K562 (cell line): ENCODE measurements at regions not wholly inside any gene's neighbourhood (a gene's known extent, or its start where the extent isn't known, plus 50 kb on each side); places are given as distances from the start of the nearest gene placed in this dataset.

Experiments used
- ATAC-seq: fragments of 200-7000 bp; cut with Tn5 transposase; 3 replicates; pipeline ENCODE4 v1.9.1; 2020; ENCODE audit warnings: moderate library complexity
- BruUV-seq: library from RNA; stranded (reverse); fragments of 400-500 nt; replicated peaks from 2 replicates; lab custom pipeline; 2021; lab: Mats Ljungman, UMichigan
- CTCF ChIA-PET: fragments of 300-600 bp; formaldehyde crosslinking; extraction: SDS; loops from one replicate; lab custom pipeline; 2021; ENCODE audit warnings: low intra/inter-chr PET ratio; lab: Yijun Ruan, JAX
- POLR2A ChIA-PET: fragments of 300-600, 350-650 bp; sonication (Branson Sonifier 250); formaldehyde crosslinking; extraction: SDS; loops from one replicate; lab custom pipeline; 2021; ENCODE audit warnings: antibody characterized with exemption, inconsistent platforms; lab: Yijun Ruan, JAX
- DNase-seq, 4 experiments: peaks; one replicate each; pipeline versions ENCODE4 v3.0.0 to v3.0.0-alpha.2; 2011 to 2018; ENCODE audit warnings: low spot score in 3 of 4, mixed read lengths in 3 of 4; ENCODE audit errors: extremely low read depth in 1 of 4
- FAIRE-seq: peaks from 2 replicates; lab custom pipeline; 2011; peaks lifted over from hg19 to GRCh38; lab: Jason Lieb, UNC
- H2AFZ ChIP-seq: 2 replicates; pipeline ENCODE4 v1.6.0; 2011; ENCODE audit warnings: low read depth, low read length, control low read depth, inconsistent platforms
- H3K27ac ChIP-seq: fragments of 200-600 bp; 3 replicates; pipeline ENCODE4 v1.8.0; 2011; ENCODE audit warnings: low read depth, mild to moderate bottlenecking, control low read depth, inconsistent platforms, low read length, moderate library complexity, mixed read lengths; ENCODE audit errors: extremely low read depth
- H3K27me3 ChIP-seq, 2 experiments: fragments of 300-600 bp in 1 of 2; 2 replicates in 1 of 2; 3 replicates in 1 of 2; pipeline versions ENCODE4 v1.6.0 to v1.8.0; 2011; ENCODE audit warnings: inconsistent platforms in 2 of 2, low read length in 2 of 2, mild to moderate bottlenecking in 1 of 2, mixed read lengths in 1 of 2, moderate library complexity in 1 of 2; ENCODE audit not compliant: control insufficient read depth in 2 of 2, insufficient read depth in 2 of 2
- H3K36me3 ChIP-seq: fragments of 300-600 bp; 3 replicates; pipeline ENCODE4 v1.8.0; 2011; ENCODE audit warnings: mild to moderate bottlenecking, low read length, inconsistent platforms; ENCODE audit not compliant: control insufficient read depth, insufficient read depth
- H3K4me1 ChIP-seq, 2 experiments: fragments of 200-600 bp in 1 of 2; replicated peaks in 1 of 2; 2 replicates in 1 of 2; 3 replicates in 1 of 2; pipeline versions ENCODE4 v1.5.1 to v1.8.0; 2011; ENCODE audit warnings: inconsistent platforms in 2 of 2, low read length in 2 of 2, mild to moderate bottlenecking in 1 of 2, mixed read lengths in 1 of 2, moderate library complexity in 1 of 2; ENCODE audit not compliant: control insufficient read depth in 2 of 2, insufficient read depth in 2 of 2
- H3K4me2 ChIP-seq: 2 replicates; pipeline ENCODE4 v1.6.1; 2011; ENCODE audit warnings: low read length, control low read depth, inconsistent platforms, mixed read lengths; ENCODE audit not compliant: insufficient read depth
- H3K4me3 ChIP-seq: fragments of 200-600 bp; sonication (generic), shearing (Covaris generic); 2 replicates; pipeline ENCODE4 v1.5.1; 2016; ENCODE audit warnings: control low read depth, inconsistent platforms
- H3K79me2 ChIP-seq: fragments of 200-600 bp; 3 replicates; pipeline ENCODE4 v1.8.0; 2011; ENCODE audit warnings: low read length, inconsistent platforms; ENCODE audit not compliant: control insufficient read depth, insufficient read depth
- H3K9ac ChIP-seq, 2 experiments: 2 replicates each; pipeline versions ENCODE4 v1.6.0 to v1.6.1; 2011; ENCODE audit warnings: low read depth in 2 of 2, low read length in 2 of 2, control low read depth in 1 of 2, inconsistent platforms in 1 of 2, mild to moderate bottlenecking in 1 of 2, mixed read lengths in 1 of 2; ENCODE audit not compliant: insufficient read depth in 1 of 2
- H3K9me1 ChIP-seq: one replicate; pipeline ENCODE4 v1.6.0; 2011; ENCODE audit warnings: inconsistent platforms, mild to moderate bottlenecking, low read length, moderate library complexity; ENCODE audit not compliant: control insufficient read depth, insufficient read depth
- H3K9me3 ChIP-seq: replicated peaks from 2 replicates; pipeline ENCODE4 v1.5.1; 2011; ENCODE audit warnings: low read depth, low read length, inconsistent platforms; ENCODE audit not compliant: control insufficient read depth, insufficient read depth
- H4K20me1 ChIP-seq: replicated peaks from 2 replicates; pipeline ENCODE4 v1.6.1; 2011; ENCODE audit warnings: low read length, inconsistent platforms, mixed read lengths; ENCODE audit not compliant: control insufficient read depth, insufficient read depth
- BHLHE40 ChIP-seq: IDR thresholded peaks from 2 replicates; pipeline ENCODE4 v1.6.1; 2011; ENCODE audit warnings: low read length, improper control_type of control experiment
- CREB1 ChIP-seq, 2 experiments: sonication (generic) in 1 of 2; formaldehyde crosslinking in 1 of 2; IDR thresholded peaks; 2 replicates each; pipeline versions ENCODE4 v1.6.1 to v1.8.0; 2012 to 2022; ENCODE audit warnings: inconsistent platforms in 1 of 2, mild to moderate bottlenecking in 1 of 2, missing genetic modification reagents in 1 of 2, moderate library complexity in 1 of 2
- CTCF ChIP-seq, 3 experiments: IDR thresholded peaks in 2 of 3; conservative IDR thresholded peaks in 1 of 3; 2 replicates each; pipeline ENCODE4 v1.5.1; 2011 to 2012; ENCODE audit warnings: low read length in 3 of 3, mild to moderate bottlenecking in 3 of 3, control low read depth in 2 of 3, improper control_type of control experiment in 1 of 3, inconsistent platforms in 1 of 3, low read depth in 1 of 3, mixed read lengths in 1 of 3, moderate library complexity in 1 of 3; ENCODE audit not compliant: insufficient read depth in 2 of 3
- ESRRB ChIP-seq: fragments of 250-450 bp; sonication (Bioruptor Pico); IDR thresholded peaks from 2 replicates; pipeline ENCODE4 v1.5.0; 2020; ENCODE audit warnings: mild to moderate bottlenecking, moderate library complexity, borderline replicate concordance
- NR2F6 ChIP-seq: fragments of 450-650 bp; formaldehyde crosslinking; IDR thresholded peaks from 2 replicates; pipeline ENCODE4 v1.4.0; 2020; ENCODE audit warnings: mild to moderate bottlenecking
- PHF21A ChIP-seq: fragments of 450-650 bp; IDR thresholded peaks from 2 replicates; pipeline ENCODE4 v1.6.1; 2017; ENCODE audit warnings: low read depth, borderline replicate concordance
- RAD21 ChIP-seq, 2 experiments: fragments of 250-450 bp in 1 of 2; fragments of 450-650 bp in 1 of 2; sonication (Bioruptor Pico) in 1 of 2; formaldehyde crosslinking in 1 of 2; IDR thresholded peaks in 1 of 2; conservative IDR thresholded peaks in 1 of 2; 2 replicates each; pipeline versions ENCODE4 v1.4.0 to v1.8.0; 2020 to 2022; ENCODE audit warnings: mild to moderate bottlenecking in 2 of 2, moderate library complexity in 1 of 2
- SRF ChIP-seq, 2 experiments: fragments of 250-450, 450-650 bp in 1 of 2; sonication (Bioruptor Pico) in 1 of 2; sonication (generic) in 1 of 2; formaldehyde crosslinking; IDR thresholded peaks; 2 replicates each; pipeline versions ENCODE4 v1.5.0 to v1.5.1; 2020 to 2022; ENCODE audit warnings: mild to moderate bottlenecking in 1 of 2, missing genetic modification reagents in 1 of 2
- U2AF1 ChIP-seq: fragments of 200-400 bp; formaldehyde crosslinking; optimal IDR thresholded peaks from 2 replicates; pipeline ENCODE3; 2017; ENCODE audit warnings: mild to moderate bottlenecking, low read depth, low read length, moderate library complexity
- WGBS: fragments of 100-300 bp; shearing (Covaris generic); methylation state at CpG from one replicate; pipeline ENCODE4 v1.1.6; 2016; ENCODE audit warnings: low coverage, mixed read lengths; ENCODE audit not compliant: insufficient coverage; ENCODE audit errors: missing lambda C conversion rate; 5-methylcytosine and 5-hydroxymethylcytosine counted together
- in situ Hi-C: fragments of 300-500 bp; cut with MboI; formaldehyde crosslinking; loops from 4 replicates; pipeline ENCODE4 v1.15.0; 2018; ENCODE audit warnings: inconsistent platforms, mixed read lengths
- intact Hi-C: fragments of 100-400 bp; cut with micrococcal nuclease; formaldehyde crosslinking; loops from 2 replicates; pipeline ENCODE4 v1.14.2; 2022

GRCh38 chr1:10943991-10944730 is 68.3 kb upstream of the TARDBP start:
- Histone ChIP-seq H3K27ac (no peak overlapping the region), H3K79me2 (no peaks in the 10 kb centered on the region), H4K20me1 (peaks cover 27% of the 10 kb centered on the region), H3K9me3 (no peaks in the 10 kb centered on the region), H3K36me3 (no peaks in the 10 kb centered on the region), H3K4me1 (peaks cover 0 to 24% of the 10 kb centered on the region in 2 experiments; a peak in 4 of 5 replicates), H3K4me3 (no peak overlapping the region), H3K4me2 (no peak overlapping the region), H3K27me3 (peaks cover 56 to 86% of the 10 kb centered on the region in 2 experiments), H2AFZ (no peak overlapping the region), H3K9me1 (peaks cover 3% of the 10 kb centered on the region), H3K9ac (peak overlapping the region in 1 of 2 experiments; percentile 38; a peak in 2 of 4 replicates)
- BruUV-seq, result no TSS peak
- DNase-seq (peak in 2 of 4 experiments; percentile 25 to 44), FAIRE-seq (peak; percentile 44), ATAC-seq (no peak)
- intact Hi-C loops, result loop anchor here (10.0 kb wide), 1 partner anchor 429 kb away; no protein-coding TSS in a partner anchor
- ChIA-PET CTCF (no interaction called here), POLR2A (interaction anchor here (0.6 to 0.7 kb wide), 5 partner anchors 10 to 437 kb away, joined by 3 to 4 read pairs (median 3); no protein-coding TSS in a partner anchor)
- in situ Hi-C loops, result loop anchor here (5.0 kb wide), 1 partner anchor 437 kb away; no protein-coding TSS in a partner anchor
- TF ChIP-seq NR2F6 (no peak), PHF21A (no peak), BHLHE40 (no peak)
- 2% methylated on average over 23 of the region's 23 CpGs for WGBS

- no TSS peak for BruUV-seq
- H3K4me1 ChIP-seq, result peaks cover 0 to 20% of the 10 kb centered on the region in 2 experiments; a peak in 2 of 5 replicates
- ChIA-PET POLR2A (interaction anchor here (0.6 kb wide), 1 partner anchor 64 kb away, joined by 4 read pairs; no protein-coding TSS in a partner anchor), CTCF (interaction anchor here (0.7 kb wide), 1 partner anchor 35 kb away, joined by 3 read pairs; no protein-coding TSS in a partner anchor)
- H3K36me3 ChIP-seq, result no peaks in the 10 kb centered on the region
- DNase-seq (no peak), FAIRE-seq (no peak), ATAC-seq (peak; percentile 24; the same call in 1 of the 3 replicates)
- peaks cover 24% of the 10 kb centered on the region for H4K20me1 ChIP-seq
- in situ Hi-C loops (no loop called here), intact Hi-C loops (loop anchor here (10.0 kb wide), 1 partner anchor 431 kb away; no protein-coding TSS in a partner anchor)
- 6% methylated on average over 19 of the region's 19 CpGs for WGBS
- no peak overlapping the region for H3K4me2 ChIP-seq
- H2AFZ ChIP-seq, result no peak overlapping the region
- no peak overlapping the region for H3K27ac ChIP-seq
- H3K79me2 ChIP-seq, result no peaks in the 10 kb centered on the region
- H3K4me3 ChIP-seq, result no peak overlapping the region
- peaks cover 3% of the 10 kb centered on the region for H3K9me1 ChIP-seq
- no peak overlapping the region for H3K9ac ChIP-seq
- H3K9me3 ChIP-seq, result no peaks in the 10 kb centered on the region
- H3K27me3 ChIP-seq, result peaks cover 62 to 86% of the 10 kb centered on the region in 2 experiments
- no peak for TF ChIP-seq U2AF1
- TF ChIP-seq CTCF (IDR thresholded peaks at IDR 0.05 in 2 of 3, conservative IDR thresholded peaks at IDR 0.05 in 1 of 3; ENCODE audit: insufficient read depth in 2 of 3, low read depth in 1 of 3, low read length in 3 of 3), result peak in 1 of 3 experiments; percentile 9; a peak in 1 of 6 replicates
- TF ChIP-seq ESRRB (CRISPR knock-in tag), result no peak
- TF ChIP-seq SRF (CRISPR knock-in tag; IDR thresholded peaks at IDR 0.05), result peak in 1 of 2 experiments; percentile 57; a peak in 1 of 4 replicates
- peak in 1 of 2 experiments; percentile 36; a peak in 2 of 4 replicates for TF ChIP-seq RAD21 (CRISPR knock-in tag; conservative IDR thresholded peaks at IDR 0.05 in 1 of 2, IDR thresholded peaks at IDR 0.05 in 1 of 2)
- no peak for TF ChIP-seq CREB1 (IDR thresholded peaks at IDR 0.05)
- no peak for TF ChIP-seq CREB1 (CRISPR knock-in tag; IDR thresholded peaks at IDR 0.05)
Observed at GRCh38 chr1:10945991-10946509, 66.4 kb upstream of the TARDBP start.
